GM23248 (cell line): ENCODE measurements at regions not wholly inside any gene's neighbourhood (a gene's known extent, or its start where the extent isn't known, plus 50 kb on each side); places are given as distances from the start of the nearest gene placed in this dataset.

Experiments used
- EZH2 ChIP-seq: fragments of 200-600 bp; sonication (generic); IDR thresholded peaks from 2 replicates; pipeline ENCODE4 v1.6.1; 2018; ENCODE audit warnings: antibody characterized with exemption, mild to moderate bottlenecking; ENCODE audit not compliant: insufficient read depth, poor library complexity, severe bottlenecking
- EZH2phosphoT487 ChIP-seq: fragments of 200-600 bp; sonication (generic); IDR thresholded peaks from 2 replicates; pipeline ENCODE4 v1.6.1; 2018; ENCODE audit warnings: antibody characterized with exemption, moderate library complexity, mild to moderate bottlenecking, low read depth; ENCODE audit not compliant: insufficient read depth

GRCh38 chr7:29657288-29657687 is 93.7 kb downstream of the PRR15 start:
- TF ChIP-seq EZH2 (no peak), EZH2phosphoT487 (no peak)
